ENCODE measurements at regions not wholly inside any gene's neighbourhood (a gene's known extent, or its start where the extent isn't known, plus 50 kb on each side); places are given as distances from the start of the nearest gene placed in this dataset.

DNA sequence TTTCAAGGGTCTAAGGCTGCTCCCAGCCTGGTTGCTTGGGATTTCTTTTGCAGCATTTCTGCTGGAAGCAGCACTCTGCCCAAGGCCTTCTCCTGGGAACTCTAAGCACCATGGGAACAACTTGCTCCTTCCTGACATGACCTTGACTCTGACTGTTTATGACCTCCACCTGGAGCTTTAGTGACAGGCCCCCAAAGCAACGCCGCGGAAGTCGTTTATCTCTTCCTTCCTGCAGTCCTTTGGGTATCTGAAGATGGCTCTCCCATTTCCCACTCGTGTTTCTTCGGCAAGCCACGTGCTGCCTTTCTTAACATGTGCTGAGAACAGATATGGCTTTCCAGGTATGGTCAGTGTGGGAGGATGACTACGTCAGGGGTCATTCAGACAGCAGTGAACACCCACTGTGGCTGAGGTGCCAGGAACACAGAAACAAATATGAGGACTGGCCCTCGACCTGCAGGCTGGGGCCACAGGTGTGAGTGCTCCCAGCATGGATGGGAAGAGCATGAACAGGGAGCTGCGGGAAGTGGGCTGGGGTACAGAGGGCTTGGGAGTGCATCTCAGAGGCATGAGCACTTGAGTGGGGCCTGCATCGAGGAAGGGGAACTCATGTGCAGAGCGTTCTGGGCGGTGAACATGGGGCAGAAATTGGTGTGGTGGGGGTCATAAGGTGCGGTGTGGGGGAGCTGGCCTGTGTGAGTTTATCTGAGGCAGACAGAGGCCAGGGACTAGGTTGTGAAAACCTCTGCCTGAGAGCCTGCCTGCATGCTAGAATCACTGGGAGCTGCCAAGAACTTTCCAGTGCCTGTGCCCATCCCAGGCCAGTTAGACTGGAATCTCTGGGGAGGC is 140.5 kb downstream of the TSN start:
- Histone ChIP-seq H3K4me3 (no peak overlapping the region), H3K27me3 (no peaks in the 10 kb centered on the region), H3K27ac (no peak overlapping the region), H3K4me1 (ENCODE audit: insufficient read depth) (no peaks in the 10 kb centered on the region), H3K36me3 (no peaks in the 10 kb centered on the region), H3K9me3 (no peaks in the 10 kb centered on the region)
- WGBS, 3 donors: 48 to 59% (median 52%) methylated on average over 14 of the region's 14 CpGs
- intact Hi-C loops (cut with DNase I): no loop called here
- DNase-seq: no peak
- TF ChIP-seq POLR2A (IDR thresholded peaks at IDR 0.05) (no peak), EP300 (IDR thresholded peaks at IDR 0.05) (no peak)
- TF ChIP-seq, protein P1, sequence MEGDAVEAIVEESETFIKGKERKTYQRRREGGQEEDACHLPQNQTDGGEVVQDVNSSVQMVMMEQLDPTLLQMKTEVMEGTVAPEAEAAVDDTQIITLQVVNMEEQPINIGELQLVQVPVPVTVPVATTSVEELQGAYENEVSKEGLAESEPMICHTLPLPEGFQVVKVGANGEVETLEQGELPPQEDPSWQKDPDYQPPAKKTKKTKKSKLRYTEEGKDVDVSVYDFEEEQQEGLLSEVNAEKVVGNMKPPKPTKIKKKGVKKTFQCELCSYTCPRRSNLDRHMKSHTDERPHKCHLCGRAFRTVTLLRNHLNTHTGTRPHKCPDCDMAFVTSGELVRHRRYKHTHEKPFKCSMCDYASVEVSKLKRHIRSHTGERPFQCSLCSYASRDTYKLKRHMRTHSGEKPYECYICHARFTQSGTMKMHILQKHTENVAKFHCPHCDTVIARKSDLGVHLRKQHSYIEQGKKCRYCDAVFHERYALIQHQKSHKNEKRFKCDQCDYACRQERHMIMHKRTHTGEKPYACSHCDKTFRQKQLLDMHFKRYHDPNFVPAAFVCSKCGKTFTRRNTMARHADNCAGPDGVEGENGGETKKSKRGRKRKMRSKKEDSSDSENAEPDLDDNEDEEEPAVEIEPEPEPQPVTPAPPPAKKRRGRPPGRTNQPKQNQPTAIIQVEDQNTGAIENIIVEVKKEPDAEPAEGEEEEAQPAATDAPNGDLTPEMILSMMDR (IDR thresholded peaks at IDR 0.05): no peak

DNA sequence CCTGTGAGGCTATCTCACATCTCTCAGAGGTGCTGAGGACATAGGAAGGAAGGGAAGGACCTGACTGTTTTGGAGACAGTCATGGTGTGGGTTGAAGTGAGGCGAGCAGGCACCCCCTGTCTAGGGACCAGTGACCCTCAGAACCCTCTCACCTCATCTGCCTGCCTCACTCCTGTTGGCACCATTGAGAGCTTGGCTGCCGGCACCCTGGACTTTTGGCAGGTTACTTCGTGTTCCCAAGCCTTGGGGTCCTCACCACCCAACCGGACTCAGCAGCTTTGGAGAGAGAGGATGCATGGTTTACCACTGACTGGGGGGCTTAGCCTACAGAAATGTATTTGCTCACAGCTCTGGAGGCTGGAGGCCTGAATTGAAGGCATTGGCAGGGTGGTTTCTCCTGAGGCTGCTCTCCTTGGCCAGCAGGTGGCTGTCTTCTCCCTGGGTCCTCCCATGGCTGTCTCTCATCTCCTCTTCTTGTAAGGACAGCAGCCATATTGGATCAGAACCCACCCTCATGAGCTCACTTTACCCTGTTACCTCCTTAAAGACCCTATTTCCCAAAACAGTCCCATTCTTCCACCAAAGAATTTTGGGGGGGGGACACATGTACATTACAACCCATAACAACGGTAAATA is 142.0 kb downstream of the TSN start:
- WGBS, 3 donors: 92 to 96% (median 93%) methylated on average over 5 of the region's 5 CpGs
- H3K27ac ChIP-seq: no peak overlapping the region

DNA sequence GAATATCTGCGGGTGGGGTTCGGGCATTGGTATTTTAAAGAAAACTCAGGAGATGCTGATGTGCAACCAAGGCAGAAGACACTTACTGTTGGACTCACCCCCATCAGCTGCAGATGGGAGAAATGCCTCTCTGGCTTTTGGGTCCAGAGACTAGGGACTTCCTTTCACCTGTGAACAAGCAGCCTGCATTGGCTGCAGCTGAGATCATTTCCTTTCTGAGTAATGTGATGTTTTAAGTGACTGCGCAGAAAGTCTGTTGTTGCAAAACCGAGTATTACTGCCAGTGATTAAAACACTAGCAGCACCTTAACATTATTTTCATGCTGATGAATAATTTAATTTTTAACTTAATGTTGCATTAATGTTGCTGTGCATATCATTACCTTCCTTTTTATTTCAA is 143.0 kb downstream of the TSN start:
- WGBS, 3 donors: 70 to 85% (median 78%) methylated on average over 4 of the region's 4 CpGs
- no peak for DNase-seq
- no peaks in the 10 kb centered on the region for H3K4me1 ChIP-seq (ENCODE audit: insufficient read depth)

More for the DNA sequence above, 142.0 kb downstream of the TSN start:
- no peak for DNase-seq
- no peaks in the 10 kb centered on the region for H3K27me3 ChIP-seq
- H3K4me3 ChIP-seq: no peak overlapping the region
- no peaks in the 10 kb centered on the region for H3K4me1 ChIP-seq (ENCODE audit: insufficient read depth)
- H3K36me3 ChIP-seq: no peaks in the 10 kb centered on the region
- intact Hi-C loops (cut with DNase I): no loop called here
- TF ChIP-seq EP300 (IDR thresholded peaks at IDR 0.05) (no peak), POLR2A (IDR thresholded peaks at IDR 0.05) (no peak)
- TF ChIP-seq, protein P1 (IDR thresholded peaks at IDR 0.05): no peak
- no peaks in the 10 kb centered on the region for H3K9me3 ChIP-seq

DNA sequence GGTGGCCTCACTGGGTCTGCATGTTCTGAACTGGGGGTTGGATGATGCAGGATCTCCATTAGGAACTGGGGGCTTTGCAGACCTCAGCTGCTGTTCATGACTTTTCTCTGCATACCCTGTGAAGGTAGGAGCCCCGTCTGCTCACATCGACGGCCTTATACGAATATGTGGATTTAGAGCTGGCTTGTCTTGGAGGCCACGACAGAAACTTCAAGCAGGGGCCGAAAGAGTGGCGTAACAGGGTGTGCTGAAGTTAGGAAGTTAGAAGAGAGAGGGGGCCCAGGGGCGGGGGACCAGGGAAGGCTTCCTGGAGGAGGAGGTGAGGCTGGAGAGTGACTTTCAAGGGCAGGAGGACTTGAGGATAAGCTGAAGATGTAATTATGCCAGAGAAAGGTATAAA is 144.9 kb downstream of the TSN start:
- intact Hi-C loops (cut with DNase I): no loop called here
- H3K4me3 ChIP-seq: no peak overlapping the region
- 90 to 91% (median 90%) methylated on average over 8 of the region's 8 CpGs for WGBS, 3 donors

More for the DNA sequence above, 143.0 kb downstream of the TSN start:
- H3K27ac ChIP-seq: no peak overlapping the region
- no peaks in the 10 kb centered on the region for H3K9me3 ChIP-seq
- H3K4me3 ChIP-seq: no peak overlapping the region
- no peaks in the 10 kb centered on the region for H3K27me3 ChIP-seq
- TF ChIP-seq POLR2A (IDR thresholded peaks at IDR 0.05) (no peak), EP300 (IDR thresholded peaks at IDR 0.05) (no peak)
- TF ChIP-seq, protein P1 (IDR thresholded peaks at IDR 0.05): no peak
- intact Hi-C loops (cut with DNase I): no loop called here
- H3K36me3 ChIP-seq: no peaks in the 10 kb centered on the region

More for the DNA sequence above, 144.9 kb downstream of the TSN start:
- DNase-seq: no peak
- TF ChIP-seq EP300 (IDR thresholded peaks at IDR 0.05): no peak
- TF ChIP-seq, protein P1 (IDR thresholded peaks at IDR 0.05): no peak
- no peak for TF ChIP-seq POLR2A (IDR thresholded peaks at IDR 0.05)
- Histone ChIP-seq H3K4me1 (ENCODE audit: insufficient read depth) (no peaks in the 10 kb centered on the region), H3K36me3 (no peaks in the 10 kb centered on the region), H3K27me3 (no peaks in the 10 kb centered on the region), H3K27ac (no peak overlapping the region), H3K9me3 (no peaks in the 10 kb centered on the region)

Data from ovary (tissue), 7 donors.